GM19463 (cell line): ENCODE measurements at regions not wholly inside any gene's neighbourhood (a gene's known extent, or its start where the extent isn't known, plus 50 kb on each side); places are given as distances from the start of the nearest gene placed in this dataset.

ENCODE experiments used
- ATAC-seq: cut with Tn5 transposase; IDR thresholded peaks from one replicate; pipeline ENCODE4 v1.9.1; 2021; ENCODE audit warnings: mild to moderate bottlenecking, moderate library complexity; ENCODE audit not compliant: unreplicated experiment

DNA sequence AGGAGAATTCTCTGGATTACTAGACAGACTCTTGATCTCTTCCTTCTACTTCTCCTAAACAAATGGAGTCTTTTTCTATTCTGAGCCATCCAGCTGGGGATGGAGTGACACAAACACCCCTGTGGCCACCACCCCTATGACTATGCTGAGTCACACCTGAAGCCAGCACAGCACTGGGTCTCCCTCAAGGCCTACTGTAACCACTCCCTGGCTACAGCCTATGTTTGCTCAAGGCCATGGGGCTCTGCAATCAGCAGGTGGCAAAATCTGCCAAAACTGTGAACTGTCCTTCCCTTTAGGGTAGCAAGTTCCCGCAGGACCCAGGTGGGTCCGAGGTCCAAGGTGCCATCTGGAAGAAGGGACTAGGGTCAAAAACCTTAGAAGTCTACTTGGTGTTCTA lies 132.3 kb downstream of the TINAG start:
- no peak for ATAC-seq

DNA sequence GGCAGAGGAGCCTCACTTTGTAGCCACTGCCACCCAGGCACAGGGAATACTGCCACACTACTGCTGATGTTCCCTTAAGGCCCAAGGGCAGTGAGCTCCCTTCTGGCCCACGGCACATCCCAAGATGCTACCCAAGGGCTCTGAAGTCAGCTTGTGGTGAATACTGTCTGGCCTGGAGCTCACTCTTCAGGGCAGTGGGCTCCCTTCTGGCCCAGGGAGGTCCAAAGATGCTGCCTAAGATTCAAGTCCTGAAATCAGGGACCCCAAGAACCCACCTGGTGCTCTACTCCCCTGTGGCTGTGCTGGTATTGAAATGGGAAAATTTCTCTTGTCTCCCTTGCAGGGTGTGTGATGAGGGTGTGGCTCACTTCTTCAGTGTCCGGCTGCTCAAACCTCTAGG lies 132.8 kb downstream of the TINAG start:
- no peak for ATAC-seq

DNA sequence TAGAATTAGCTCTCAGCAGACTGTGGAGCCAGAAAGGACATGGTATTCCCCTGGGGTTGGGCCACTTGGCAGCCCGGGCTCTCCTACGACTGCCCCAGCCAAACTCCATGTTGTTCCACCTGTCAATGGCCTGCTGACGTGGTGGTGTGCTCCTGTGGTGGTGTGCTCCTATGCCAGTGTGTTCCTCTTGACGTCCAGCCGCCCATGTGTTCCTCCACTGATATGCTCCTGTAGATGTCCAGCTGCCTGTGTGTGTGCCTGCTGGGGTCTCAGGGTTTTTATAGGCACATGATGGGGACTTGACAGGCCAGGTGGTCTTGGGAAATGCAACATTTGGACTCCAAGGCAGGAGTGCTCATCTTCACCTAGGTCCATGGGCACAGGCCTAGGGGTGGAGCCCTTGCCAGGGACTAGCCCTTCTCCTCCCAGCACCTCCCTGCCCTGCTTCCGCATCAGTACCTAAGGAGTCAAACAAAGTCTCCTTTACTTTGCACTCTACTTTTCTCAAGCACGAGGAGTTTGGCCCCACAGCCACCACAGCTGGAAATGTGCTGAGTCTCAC lies 133.5 kb downstream of the TINAG start:
- no peak for ATAC-seq

DNA sequence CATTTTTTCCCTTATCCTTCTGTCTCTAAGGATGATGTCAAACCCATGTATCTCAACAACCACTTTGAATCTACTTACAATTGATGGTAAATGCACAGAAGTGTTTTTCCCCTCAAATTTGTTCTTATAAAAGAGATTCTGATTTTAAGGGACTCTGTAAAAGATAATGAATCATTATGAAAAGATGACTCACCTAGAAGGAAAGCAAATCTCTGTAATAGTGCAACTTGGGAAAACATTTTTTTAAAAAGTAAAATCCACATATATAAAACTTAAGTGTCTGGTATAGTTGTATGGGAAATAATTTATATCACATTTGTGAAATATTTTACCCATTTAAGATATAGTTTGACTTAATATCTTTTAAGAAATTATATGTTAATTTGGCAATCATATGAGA lies 137.0 kb downstream of the TINAG start:
- ATAC-seq, result no peak

DNA sequence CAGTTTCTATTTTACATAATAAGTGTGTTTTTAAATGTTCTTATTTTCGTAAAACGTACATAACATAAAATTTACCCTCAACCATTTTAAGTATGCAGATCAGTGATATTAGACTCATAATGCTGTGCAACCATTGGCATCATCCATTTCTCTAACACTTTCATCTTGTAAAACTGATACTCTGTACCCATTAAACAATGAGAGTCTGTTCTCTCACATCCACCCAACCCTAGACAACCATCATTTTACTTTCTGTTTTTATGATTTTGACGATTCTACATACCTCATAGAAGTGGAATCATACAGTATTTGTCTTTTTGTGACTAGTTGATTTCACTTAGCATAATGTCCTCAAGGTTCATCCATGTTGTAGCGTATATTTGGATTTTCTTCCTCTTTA lies 140.4 kb downstream of the TINAG start:
- ATAC-seq, result peak; percentile 57

DNA sequence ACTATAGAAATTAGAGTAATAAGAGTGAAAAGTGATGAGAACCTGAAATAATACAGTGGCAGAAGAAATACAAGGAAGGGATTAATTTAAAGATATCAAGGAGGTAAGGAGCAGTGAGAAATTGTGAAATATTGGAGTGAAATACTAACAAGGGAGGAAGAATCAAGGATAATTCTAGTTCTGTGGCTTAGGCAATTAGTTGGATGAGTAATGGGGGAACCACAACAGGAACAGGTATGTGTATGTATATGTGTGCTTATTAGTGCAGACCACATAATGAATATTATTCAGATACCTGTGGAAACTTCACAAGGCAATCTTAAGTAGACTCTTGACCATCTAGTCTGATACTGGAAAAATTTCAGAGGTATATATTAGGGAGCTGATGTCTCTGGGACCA lies 143.3 kb downstream of the TINAG start:
- ATAC-seq, result no peak

DNA sequence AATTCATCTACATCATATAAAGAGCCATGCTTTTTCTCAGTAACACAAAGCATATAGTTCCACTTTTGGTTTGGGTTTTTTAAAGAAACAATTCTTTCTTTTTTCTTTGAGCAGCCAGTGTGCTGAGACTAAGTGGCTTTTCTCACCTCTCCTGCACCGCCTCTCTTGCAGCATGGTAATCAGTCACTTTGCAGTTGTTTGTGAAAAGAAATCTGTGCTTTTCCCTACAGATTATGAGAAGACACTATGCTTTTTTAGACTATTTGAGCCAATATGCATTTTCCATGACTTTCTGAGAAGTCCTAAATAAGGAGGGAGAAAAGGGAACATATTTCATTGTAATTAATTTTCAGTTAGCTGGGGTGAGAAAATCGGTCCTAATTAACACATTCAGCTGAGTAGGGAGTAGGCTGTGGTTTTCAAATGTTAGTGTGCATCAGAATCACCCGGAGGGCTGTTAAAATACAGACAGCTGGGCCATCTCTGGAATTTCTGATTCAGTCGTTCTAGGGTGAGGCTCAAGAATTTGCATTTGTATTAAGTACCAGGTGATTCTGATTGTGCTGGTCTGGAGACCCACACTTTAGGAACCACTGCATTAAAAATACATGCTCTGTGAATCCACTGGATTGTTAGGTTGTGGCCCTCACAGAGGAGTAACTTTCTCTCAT lies 155.2 kb downstream of the TINAG start:
- no peak for ATAC-seq

DNA sequence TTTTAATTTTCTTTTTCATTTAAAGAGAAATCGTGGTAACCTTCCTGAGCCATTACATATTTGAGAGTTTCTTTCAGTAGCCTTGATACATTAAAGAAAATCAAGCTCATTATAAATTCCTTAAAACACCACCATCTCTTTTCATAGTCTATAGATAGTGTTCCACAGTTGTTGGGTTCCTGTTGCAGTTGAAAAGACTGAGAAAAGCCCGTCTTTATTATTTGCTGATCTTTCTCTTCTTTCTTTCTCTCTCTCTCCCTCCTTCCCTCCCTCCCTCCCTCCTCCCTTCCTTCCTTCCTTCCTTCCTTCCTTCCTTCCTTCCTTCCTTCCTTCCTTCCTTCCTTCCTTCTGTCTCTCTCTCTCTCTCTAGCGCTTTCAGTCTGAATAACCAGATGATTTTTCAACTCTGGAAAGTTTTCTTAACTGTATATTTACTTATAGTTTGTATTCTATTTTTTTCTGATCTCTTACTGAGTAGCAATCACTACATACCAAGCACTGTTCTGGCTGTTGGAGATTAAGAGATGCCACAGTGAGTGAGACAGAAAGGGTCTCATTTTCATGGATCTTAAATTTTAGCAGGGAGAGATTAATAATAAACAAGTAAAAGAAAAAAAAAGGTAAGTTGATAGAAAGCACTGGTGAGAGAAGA lies 157.5 kb downstream of the TINAG start:
- ATAC-seq, result no peak

DNA sequence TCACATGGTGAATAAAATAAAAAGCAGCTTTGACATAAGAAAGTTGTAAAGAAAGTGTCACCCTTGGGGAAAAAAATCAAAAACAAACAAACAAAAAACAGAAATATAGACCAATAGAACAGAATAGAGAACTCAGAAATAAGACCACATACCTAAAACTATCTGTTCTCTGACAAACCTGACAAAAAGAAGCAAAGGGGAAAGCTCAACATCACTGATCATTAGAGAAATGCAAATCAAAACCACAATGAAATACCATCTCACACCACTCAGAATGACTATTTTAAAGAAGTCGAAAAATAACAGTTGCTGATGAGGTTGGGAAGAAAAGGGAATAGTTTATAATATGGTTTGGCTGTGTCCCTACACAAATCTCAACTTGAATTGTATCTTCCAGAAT lies 159.1 kb downstream of the TINAG start:
- ATAC-seq, result no peak

DNA sequence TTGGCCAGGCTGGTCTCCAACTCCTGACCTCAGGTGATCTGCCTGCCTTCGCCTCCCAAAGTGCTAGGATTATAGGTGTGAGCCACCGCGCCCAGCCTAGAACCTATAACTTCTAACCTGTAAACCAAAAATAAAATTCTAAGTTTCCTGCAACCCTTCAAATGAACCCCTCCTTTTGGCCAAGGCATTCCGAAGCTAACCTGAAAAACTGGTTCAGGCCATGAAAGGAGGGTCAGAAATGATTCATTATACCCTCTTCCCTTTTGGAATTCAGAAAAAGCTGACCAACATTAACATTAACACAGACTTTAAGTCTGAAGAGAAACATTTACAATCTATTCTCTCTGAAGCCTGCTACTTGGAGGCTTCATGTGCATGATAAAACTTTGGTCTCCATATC lies 165.1 kb downstream of the TINAG start:
- no peak for ATAC-seq

DNA sequence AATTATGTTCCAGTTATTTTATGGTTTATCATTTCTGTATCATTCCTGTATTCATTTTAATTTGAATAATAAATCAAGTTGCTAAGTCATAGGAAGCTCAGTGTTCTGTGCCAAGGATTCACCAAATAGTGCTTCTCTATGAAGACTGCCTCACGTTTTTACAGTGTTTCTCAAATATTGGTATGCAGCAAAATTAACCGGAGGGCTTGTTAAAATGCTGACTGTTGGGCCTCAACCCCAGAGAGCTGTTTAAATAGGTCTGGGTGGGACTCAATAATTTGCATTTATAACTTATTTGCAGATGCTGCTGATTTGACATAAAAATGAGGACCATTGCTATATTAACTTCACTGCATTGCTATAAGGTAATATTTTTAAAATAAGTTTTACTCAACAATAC lies 166.7 kb downstream of the TINAG start:
- no peak for ATAC-seq

DNA sequence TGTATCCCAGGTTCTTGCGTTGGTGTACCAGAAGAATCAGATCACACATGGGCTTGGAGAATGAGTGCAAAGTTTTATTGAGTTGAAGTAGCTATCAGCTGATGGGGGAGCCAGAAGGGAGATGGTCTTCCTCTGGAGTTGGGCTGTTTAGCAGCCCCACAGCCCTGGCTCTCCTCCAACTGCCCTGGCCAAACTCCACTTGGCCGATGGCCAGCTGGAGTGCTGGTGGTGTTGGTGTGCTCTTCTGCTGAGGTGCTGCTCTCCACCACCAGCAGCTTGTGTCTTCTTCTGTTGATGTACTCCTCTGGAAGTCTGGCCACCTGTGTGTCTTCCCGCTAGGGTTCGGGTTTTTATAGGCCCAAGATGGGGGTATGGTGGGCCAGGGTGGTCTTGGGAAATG lies 172.8 kb downstream of the TINAG start:
- no peak for ATAC-seq

DNA sequence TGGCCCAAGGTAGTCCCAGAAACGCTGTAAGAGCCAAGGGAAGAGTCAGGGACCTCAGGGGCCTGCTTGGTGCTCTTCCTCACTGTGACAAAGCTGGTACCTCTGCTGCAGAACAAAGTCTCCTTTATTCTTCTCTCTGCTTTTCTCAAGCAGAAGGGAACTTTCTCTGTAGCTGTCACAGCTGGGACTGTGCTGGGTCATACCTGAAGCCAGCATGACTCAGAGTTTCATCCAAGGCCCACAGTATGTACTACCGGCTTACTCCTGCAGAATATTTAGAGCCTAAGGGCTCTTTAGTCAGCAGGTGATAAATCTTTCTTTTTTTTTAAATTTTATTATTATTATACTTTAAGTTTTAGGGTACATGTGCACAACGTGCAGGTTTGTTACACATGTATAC lies 183.2 kb downstream of the TINAG start:
- peak; percentile 84 for ATAC-seq

DNA sequence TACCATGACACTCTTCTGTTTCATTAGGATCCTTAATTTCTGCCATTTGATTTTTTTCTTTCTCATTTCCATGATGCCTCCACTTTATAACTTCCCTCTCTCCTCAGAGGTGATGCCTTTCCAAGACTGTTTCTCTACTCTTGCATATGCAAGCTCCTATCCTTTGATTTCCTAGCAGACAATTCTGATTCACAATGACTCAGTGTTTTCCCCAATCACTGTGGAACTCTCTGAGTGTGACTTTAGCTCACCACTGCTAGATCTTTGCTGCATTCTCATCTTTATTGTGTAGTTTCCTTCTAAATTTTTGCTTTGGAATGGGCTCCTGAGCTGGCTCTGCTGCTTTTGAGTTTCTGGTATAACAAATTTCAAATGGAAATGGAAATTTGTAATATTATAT lies 184.9 kb downstream of the TINAG start:
- ATAC-seq, result no peak

DNA sequence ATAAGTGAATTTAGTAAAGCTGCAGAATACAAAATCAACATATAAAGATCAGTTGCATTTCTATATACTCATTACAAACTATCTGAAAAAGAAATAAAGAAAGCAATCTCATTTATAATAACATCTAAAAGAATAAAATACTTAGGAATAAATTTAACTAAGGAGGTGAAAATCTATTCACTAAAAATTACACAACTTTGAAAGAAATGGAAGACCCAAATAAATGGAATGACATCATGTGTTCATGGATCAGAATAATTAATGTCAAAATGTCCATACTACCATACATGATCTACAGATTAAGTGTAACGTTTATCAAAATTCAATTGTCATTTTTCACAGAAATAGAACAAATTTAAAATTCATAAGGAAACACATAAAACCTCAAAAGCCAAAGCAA lies 194.9 kb downstream of the TINAG start:
- ATAC-seq, result no peak

DNA sequence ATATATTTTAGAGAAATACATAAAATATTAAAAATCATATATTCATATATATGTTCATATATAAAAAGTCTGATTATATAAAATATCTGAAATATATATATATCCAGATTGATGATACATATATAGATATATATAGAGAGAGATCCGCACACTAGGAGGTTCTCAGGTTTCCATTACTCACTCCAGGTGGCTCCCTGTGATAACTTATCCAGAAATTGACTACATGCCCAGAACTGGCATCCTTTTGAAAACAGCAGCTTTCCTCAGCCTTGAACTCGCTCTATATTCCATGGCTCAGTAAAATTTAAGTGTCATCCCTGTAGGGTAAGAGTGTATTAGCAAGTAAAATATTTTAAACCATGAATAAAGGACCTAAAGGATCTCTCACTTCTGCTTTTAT lies 206.8 kb downstream of the TINAG start:
- no peak for ATAC-seq

DNA sequence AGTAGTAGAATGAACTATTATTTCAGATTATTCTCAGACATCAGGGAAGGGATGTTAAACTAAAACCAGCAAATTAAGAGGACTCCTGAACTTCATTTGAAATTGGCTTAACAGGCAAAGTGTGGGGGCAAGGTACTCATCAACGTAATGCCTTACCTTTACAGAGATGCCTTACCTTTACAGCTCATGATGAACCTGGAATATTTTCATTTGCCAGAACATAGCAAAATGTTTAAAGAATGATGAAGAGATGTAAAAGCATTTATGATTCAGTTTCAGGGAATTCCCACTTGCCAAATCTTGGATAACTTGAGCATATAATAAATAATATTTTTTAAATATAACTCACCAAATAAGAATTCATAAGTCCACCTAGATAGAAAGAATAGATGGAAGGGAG lies 207.5 kb downstream of the TINAG start:
- no peak for ATAC-seq

DNA sequence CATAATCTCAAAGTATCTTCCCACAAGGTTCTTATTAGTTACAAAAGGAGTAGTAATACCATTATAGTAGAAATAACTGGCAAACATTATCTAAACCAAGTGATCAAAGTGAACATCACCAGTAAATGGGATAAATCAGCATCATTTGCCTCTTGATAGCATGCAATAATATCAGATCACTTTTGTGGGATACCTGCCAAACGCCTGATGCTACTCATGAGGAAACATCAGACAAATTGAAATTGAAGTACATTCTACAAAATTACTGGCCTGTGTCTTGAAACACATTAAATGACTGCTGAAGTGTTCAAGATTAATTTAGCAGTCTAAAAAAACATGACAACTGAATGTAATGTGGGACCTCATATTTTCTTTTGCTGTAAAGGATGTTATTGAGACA lies 208.1 kb downstream of the TINAG start:
- ATAC-seq, result no peak

DNA sequence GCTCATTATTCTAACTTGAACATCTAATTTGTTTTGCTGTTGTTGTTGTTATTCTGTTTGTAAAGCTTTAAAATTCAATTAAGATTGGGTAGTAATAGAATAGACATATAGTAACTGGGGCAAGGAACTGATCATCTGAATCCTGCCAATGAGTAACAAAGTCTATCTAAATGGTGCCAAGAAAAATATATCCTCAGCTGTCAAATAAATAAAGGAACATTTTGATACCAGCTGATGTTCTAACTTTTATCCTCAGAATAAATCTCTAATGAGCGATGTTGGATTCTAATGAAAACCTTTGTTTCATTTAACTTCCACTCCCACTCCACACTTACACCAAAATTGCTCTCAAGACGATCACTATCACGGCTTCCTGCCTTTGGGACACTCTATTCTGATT lies 210.9 kb downstream of the TINAG start:
- ATAC-seq, result no peak

DNA sequence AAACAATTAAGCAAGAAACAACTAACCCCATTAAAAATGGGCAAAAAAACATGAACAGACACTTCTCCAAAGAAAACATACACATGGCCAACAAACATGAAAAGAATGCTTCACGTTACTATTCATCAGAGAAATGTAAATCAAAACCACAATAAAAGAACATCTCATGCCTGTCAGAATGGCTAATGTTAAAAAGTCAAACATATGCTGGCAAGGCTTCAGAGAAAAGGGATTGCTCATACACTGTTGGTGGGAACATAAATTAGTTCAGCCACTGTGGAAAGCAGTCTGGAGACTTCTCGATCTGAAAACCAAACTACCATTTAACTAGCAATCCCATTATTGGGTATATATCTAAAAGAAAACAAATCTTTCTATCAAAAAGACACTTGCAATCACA lies 217.5 kb downstream of the TINAG start:
- ATAC-seq, result no peak

DNA sequence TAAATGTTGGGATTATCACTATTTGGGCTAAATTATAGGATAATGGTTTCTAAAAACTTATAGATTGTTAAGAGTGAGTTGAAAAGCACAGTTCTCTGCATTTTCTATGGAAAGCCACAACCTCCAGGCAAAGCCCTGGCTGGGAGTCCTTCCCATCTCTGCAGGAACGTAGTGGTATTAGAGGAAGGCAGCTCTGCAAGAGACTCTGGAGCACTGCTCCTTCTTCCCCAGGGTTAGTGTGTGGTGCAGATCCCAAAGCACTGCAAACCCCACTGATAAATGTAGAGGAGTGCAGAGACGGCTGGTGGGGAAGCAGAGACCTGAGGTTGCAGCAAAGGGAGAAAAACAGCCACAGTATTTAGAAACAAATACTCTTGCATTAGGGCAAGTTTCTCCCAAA lies 225.3 kb downstream of the TINAG start:
- no peak for ATAC-seq

DNA sequence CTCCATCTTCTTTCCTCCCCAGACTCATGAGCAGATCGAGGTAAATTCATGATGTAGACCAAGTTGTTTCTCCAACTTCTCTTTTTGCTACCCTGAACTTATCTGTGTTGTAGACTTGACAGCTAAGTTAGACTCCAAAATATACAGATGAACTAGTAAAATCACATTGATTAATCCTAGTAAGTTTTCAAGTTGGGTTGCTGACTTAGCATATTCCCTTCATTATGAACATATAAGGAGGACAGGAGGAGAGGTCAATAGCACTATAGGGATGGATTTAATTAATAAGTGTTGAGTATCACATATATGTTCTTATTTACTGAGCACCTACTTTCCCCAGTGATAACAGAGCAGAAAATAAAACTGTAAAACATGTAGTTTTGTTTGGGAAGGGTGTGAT lies 227.3 kb downstream of the TINAG start:
- no peak for ATAC-seq

DNA sequence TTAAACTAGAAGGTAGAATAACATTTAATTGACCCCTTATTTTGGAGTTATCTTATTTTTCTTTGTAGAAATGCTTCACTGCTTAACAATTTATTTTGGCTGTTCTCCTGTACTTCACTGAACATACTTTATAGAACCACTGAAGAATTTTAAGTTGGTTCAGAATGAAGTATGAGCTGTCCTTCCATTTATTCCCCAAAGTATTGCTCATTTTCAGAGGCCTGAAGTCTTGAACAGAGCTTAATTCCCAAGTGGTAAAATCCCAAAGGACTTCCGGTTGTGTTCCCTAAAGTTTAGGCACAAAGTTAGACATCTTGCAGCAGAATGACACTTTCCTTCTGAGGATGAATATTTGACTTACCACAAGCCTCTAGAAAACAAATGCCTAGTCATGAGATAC lies 233.3 kb downstream of the TINAG start:
- no peak for ATAC-seq
